Gastrocnemius medialis (tissue), 4 donors: ENCODE measurements at regions not wholly inside any gene's neighbourhood (a gene's known extent, or its start where the extent isn't known, plus 50 kb on each side); places are given as distances from the start of the nearest gene placed in this dataset.

Source experiments
- CTCF ChIP-seq, 5 experiments: fragments of 450-650 bp in 3 of 5; fragments of 200-600 bp in 2 of 5; sonication (generic) in 2 of 5; IDR thresholded peaks in 4 of 5; conservative IDR thresholded peaks in 1 of 5; 1 replicate in 4 of 5; 2 replicates in 1 of 5; pipeline ENCODE4 v1.5.1; 2016 to 2019; ENCODE audit warnings: antibody characterized with exemption in 5 of 5, mild to moderate bottlenecking in 3 of 5, moderate library complexity in 3 of 5
- POLR2A ChIP-seq, 2 donors: fragments of 450-650 bp; IDR thresholded peaks; one replicate each; pipeline ENCODE4 v1.6.1; 2017; ENCODE audit warnings: antibody characterized with exemption in 2 of 2, mild to moderate bottlenecking in 2 of 2, moderate library complexity in 2 of 2

DNA sequence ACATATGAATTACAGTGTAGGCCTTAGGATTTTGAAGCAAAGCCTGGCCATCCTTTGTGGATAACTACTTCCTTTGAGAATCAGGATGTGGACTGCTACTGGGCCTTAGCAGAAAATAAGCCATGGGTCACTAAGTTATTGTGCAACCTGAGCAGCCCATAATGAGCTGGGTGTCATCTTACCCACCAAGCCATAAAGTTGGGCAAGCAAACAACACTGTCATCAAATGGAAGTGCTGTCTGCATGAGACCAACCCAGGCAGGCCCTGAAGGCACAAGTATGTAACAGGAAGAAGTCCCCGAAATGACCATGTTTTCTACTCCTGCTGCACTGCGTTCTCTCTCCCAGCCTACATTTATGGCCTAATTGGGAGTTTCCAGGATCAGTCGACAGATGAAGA lies 205.6 kb upstream of the GGTLC1 start:
- TF ChIP-seq POLR2A (IDR thresholded peaks at IDR 0.05) (no peak), CTCF (IDR thresholded peaks at IDR 0.05 in 4 of 5, conservative IDR thresholded peaks at IDR 0.05 in 1 of 5) (no peak)
